GM12872 (cell line): ENCODE measurements at regions not wholly inside any gene's neighbourhood (a gene's known extent, or its start where the extent isn't known, plus 50 kb on each side); places are given as distances from the start of the nearest gene placed in this dataset.

Source experiments
- TF ChIP-seq, protein P1 (sequence below): IDR thresholded peaks from 3 replicates; pipeline ENCODE4 v1.5.1; 2011; ENCODE audit warnings: low read depth, mild to moderate bottlenecking, low read length, moderate library complexity; ENCODE audit not compliant: insufficient read depth

DNA sequence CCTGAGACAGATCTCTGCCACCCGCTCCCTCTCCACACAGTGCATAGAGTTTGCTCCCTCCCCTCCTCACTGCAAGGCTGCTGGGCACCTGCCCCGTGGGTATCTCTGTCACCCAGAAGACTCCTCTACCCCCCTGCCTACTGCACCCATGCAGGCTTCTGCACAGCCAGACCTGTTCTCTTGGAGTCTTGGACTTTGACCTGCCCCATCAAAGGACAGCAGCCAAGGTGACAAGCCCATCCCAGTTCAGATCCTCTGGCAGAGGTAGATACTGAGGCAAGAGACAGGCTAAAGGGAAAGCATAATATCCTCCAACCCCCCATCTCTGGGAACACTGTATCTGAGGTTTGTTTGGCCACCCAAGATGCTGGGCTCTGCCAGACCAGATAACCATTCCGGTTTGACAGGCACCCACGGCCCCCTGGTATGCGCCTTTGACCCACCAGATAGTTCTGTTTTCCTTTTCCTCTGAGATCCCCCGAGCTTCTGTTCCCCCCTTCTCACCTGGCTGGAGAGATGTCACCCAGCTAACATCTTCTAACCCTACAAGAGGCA is 239.6 kb downstream of the SOX9 start:
- TF ChIP-seq, protein P1, sequence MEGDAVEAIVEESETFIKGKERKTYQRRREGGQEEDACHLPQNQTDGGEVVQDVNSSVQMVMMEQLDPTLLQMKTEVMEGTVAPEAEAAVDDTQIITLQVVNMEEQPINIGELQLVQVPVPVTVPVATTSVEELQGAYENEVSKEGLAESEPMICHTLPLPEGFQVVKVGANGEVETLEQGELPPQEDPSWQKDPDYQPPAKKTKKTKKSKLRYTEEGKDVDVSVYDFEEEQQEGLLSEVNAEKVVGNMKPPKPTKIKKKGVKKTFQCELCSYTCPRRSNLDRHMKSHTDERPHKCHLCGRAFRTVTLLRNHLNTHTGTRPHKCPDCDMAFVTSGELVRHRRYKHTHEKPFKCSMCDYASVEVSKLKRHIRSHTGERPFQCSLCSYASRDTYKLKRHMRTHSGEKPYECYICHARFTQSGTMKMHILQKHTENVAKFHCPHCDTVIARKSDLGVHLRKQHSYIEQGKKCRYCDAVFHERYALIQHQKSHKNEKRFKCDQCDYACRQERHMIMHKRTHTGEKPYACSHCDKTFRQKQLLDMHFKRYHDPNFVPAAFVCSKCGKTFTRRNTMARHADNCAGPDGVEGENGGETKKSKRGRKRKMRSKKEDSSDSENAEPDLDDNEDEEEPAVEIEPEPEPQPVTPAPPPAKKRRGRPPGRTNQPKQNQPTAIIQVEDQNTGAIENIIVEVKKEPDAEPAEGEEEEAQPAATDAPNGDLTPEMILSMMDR: no peak

DNA sequence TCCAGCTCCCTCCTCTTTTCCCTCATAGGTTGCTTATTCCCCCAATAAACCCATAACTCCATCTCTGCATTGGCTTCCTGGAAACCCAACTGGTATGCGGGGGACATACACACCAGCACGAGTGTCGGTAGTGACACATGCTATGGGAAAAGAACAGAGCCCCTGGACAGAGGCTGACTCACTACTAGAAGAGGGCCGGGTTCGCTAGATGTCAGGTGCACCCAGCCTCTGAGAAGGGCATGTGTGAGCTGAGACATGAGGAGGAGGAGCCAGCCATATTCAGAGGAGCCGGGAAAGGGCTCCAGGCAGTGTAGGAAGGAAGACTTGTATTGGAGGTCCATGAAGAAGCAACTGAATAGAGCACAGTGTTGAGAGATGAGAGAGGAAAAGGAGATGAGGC is 241.1 kb downstream of the SOX9 start:
- TF ChIP-seq, protein P1: no peak

DNA sequence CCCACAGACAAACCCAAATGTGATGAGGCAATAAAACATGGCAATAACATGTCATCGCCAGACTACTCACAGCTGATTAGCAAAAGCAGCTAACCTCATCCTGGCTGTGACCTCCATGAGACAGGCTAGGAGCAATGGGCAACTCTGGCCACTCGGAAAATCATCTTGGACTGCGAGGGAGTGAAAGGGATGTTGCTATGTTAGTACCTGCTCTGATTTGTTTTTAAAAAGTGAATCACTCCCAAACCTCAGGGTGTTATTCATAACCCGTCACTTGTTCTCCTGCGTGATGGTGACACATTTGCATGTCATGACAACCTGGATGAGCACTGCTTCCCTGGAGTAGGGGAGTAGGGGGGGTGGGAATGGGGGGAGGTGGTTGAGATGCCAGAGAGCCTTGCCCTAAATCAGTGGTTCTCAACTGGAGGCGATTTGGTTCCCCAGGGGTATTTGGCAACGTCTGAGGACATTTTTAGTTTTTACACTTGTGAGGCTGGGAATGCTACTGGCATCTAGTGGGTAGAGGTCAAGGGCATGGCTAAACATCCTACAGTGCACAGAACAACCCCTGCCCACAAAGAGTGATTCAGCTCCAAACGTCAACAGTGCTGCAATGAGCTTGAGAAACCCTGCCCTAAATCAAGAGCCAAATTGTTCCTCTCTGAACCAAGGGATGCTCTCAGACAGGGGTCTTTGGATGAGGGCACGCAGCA is 241.7 kb downstream of the SOX9 start:
- TF ChIP-seq, protein P1: no peak

DNA sequence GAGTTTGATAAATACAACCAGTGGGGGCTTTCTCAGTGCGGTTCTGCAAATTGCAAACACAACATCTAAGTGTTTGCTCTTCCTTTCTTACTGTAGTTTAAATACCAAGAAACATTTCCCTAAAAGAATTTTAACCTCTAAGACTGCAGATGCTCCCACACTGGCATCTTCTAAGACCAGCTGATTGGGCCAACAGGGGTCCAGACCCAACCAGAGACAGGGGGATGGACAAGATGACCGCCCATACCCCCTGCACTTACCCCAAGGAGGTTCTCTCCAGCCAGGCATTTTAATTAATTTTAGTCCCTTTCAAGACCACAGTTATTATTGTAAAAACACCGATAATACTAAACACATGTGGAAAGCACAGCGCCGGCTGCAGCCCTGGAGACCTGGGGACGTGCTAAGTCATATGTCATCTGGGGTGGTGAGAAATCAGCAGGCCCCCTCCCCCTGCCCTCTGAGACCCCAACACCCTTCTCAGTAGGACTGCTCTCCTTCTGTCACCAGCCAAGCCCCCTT is 242.3 kb downstream of the SOX9 start:
- TF ChIP-seq, protein P1: no peak

DNA sequence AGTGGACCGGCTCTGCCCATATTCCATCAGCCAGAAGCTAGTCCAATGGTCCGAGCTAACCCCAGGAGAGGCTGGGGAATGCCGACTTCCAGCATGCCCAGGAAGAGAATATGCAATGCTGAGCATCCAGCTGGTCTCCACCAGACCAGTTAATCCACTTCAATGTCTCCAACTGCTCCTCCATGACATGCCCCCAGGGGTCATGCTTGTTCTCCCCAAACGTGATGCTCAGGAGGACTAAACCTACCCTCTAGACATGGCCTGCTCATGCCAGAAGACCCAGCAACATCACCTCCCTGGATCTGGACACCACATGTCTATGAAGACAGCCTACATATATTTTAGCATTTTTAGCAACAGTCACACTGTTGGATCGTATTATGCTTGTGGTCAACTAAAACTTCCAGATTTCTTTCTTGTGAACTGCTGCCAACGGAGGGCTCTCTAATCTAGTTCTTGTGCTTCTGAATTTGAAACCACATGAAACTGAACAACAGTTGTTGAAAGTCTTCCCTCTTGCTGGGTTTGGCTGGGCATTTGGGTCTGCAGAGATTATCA is 245.1 kb downstream of the SOX9 start:
- TF ChIP-seq, protein P1: no peak

DNA sequence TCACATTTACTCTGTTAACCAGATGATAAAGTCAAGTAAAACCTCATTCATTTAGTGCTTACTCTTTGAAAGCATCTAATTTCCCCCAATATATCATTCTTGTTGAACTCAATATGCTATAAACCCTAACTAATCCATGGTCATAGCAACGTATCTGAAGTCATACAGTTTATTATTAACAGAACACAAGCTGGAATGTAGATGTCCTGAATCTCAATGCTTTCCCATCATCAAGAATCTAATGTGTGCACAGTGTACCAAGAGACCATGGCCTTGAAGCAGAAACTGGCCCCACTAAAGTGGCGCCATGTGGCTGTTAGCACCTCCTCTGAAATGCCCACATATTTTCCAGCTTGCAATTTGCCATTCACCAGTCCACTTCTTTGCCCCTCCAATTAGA is 245.8 kb downstream of the SOX9 start:
- TF ChIP-seq, protein P1: no peak

DNA sequence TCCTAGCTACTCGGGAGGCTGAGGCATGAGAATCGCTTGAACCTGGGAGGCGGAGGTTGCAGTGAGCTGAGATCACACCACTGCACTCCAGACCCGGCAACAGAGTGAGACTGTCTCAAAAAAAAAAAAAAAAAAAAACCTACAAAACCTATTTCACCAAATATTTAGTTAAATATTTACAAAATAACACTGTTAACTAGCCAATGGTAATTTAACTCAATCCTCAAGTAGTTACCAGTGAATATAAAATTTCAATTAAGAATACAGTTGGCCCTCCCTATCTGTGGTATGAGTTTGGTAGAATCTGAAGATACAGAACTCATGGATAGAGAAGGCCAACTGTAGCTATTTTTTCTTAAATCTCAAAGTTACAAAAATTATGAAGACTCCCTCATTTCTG is 247.4 kb downstream of the SOX9 start:
- TF ChIP-seq, protein P1: no peak
